ENCODE measurements at regions not wholly inside any gene's neighbourhood (a gene's known extent, or its start where the extent isn't known, plus 50 kb on each side); places are given as distances from the start of the nearest gene placed in this dataset.

GRCh38 chr20:20782755-20783154 is 70.3 kb upstream of the RALGAPA2 start:
- Histone ChIP-seq H3K27me3 (ENCODE audit: low read depth) (no peaks in the 10 kb centered on the region), H3K36me3 (no peaks in the 10 kb centered on the region), H3K27ac (replicated peaks) (no peak overlapping the region), H3K4me3 (no peak overlapping the region), H3K4me1 (peaks cover 41% of the 10 kb centered on the region), H3K9me3 (replicated peaks) (peaks cover 8% of the 10 kb centered on the region)
- DNase-seq: no peak
- intact Hi-C loops (cut with micrococcal nuclease): no loop called here
- TF ChIP-seq CTCF (IDR thresholded peaks at IDR 0.05; ENCODE audit: borderline replicate concordance): no peak

GRCh38 chr20:20782231-20782630 is 69.8 kb upstream of the RALGAPA2 start:
- Histone ChIP-seq H3K4me3 (no peak overlapping the region), H3K9me3 (replicated peaks) (peaks cover 5% of the 10 kb centered on the region), H3K36me3 (no peaks in the 10 kb centered on the region), H3K4me1 (peaks cover 41% of the 10 kb centered on the region), H3K27me3 (ENCODE audit: low read depth) (no peaks in the 10 kb centered on the region), H3K27ac (replicated peaks) (peak overlapping the region; percentile 22)
- intact Hi-C loops (cut with micrococcal nuclease): no loop called here
- no peak for TF ChIP-seq CTCF (IDR thresholded peaks at IDR 0.05; ENCODE audit: borderline replicate concordance)
- DNase-seq: no peak

GRCh38 chr20:20781029-20781428 is 68.6 kb upstream of the RALGAPA2 start:
- Histone ChIP-seq H3K27me3 (ENCODE audit: low read depth) (no peaks in the 10 kb centered on the region), H3K36me3 (no peaks in the 10 kb centered on the region), H3K4me1 (peaks cover 41% of the 10 kb centered on the region), H3K9me3 (replicated peaks) (peaks cover 4% of the 10 kb centered on the region), H3K27ac (replicated peaks) (peak overlapping the region; percentile 37), H3K4me3 (no peak overlapping the region)
- no peak for TF ChIP-seq CTCF (IDR thresholded peaks at IDR 0.05; ENCODE audit: borderline replicate concordance)
- intact Hi-C loops (cut with micrococcal nuclease): no loop called here
- no peak for DNase-seq

GRCh38 chr20:20780127-20780824 is 67.8 kb upstream of the RALGAPA2 start:
- Histone ChIP-seq H3K9me3 (replicated peaks) (peaks cover 6% of the 10 kb centered on the region), H3K27me3 (ENCODE audit: low read depth) (no peaks in the 10 kb centered on the region), H3K4me3 (no peak overlapping the region), H3K36me3 (no peaks in the 10 kb centered on the region), H3K27ac (replicated peaks) (peak overlapping the region; percentile 37), H3K4me1 (peaks cover 41% of the 10 kb centered on the region)
- DNase-seq: peak; percentile 79
- intact Hi-C loops (cut with micrococcal nuclease): no loop called here
- TF ChIP-seq CTCF (IDR thresholded peaks at IDR 0.05; ENCODE audit: borderline replicate concordance): no peak

- Histone ChIP-seq H3K9me3 (replicated peaks) (peaks cover 6% of the 10 kb centered on the region), H3K4me1 (peaks cover 41% of the 10 kb centered on the region), H3K4me3 (no peak overlapping the region), H3K36me3 (no peaks in the 10 kb centered on the region), H3K27ac (replicated peaks) (no peak overlapping the region), H3K27me3 (ENCODE audit: low read depth) (no peaks in the 10 kb centered on the region)
- no peak for TF ChIP-seq CTCF (IDR thresholded peaks at IDR 0.05; ENCODE audit: borderline replicate concordance)
- intact Hi-C loops (cut with micrococcal nuclease): no loop called here
- DNase-seq: no peak
Observed at GRCh38 chr20:20778676-20779075, 66.2 kb upstream of the RALGAPA2 start.
